ENCODE measurements at regions not wholly inside any gene's neighbourhood (a gene's known extent, or its start where the extent isn't known, plus 50 kb on each side); places are given as distances from the start of the nearest gene placed in this dataset.

DNA sequence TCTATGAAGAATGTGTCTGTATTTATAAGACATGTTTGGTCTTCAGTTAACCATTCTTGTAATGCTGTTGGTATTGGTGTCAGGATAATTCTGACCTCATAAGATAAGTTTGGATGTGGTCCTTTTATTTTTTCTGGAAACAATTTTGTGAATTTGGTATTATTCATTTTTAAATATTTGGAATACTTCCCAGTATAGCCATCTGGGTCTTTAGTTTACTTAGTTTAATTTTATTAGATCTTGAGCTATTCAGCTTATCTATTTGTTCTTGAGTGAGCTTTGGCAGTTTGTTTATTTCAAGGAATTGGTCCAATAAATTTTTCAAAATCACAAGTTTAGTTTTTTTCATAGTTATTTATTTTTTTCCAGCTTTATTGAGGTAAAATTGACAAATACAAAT, 335.4 kb upstream of the PCDH20 start:
- TF ChIP-seq POLR2A (IDR thresholded peaks at IDR 0.05), result no peak
- TF ChIP-seq, protein P1, sequence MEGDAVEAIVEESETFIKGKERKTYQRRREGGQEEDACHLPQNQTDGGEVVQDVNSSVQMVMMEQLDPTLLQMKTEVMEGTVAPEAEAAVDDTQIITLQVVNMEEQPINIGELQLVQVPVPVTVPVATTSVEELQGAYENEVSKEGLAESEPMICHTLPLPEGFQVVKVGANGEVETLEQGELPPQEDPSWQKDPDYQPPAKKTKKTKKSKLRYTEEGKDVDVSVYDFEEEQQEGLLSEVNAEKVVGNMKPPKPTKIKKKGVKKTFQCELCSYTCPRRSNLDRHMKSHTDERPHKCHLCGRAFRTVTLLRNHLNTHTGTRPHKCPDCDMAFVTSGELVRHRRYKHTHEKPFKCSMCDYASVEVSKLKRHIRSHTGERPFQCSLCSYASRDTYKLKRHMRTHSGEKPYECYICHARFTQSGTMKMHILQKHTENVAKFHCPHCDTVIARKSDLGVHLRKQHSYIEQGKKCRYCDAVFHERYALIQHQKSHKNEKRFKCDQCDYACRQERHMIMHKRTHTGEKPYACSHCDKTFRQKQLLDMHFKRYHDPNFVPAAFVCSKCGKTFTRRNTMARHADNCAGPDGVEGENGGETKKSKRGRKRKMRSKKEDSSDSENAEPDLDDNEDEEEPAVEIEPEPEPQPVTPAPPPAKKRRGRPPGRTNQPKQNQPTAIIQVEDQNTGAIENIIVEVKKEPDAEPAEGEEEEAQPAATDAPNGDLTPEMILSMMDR (IDR thresholded peaks at IDR 0.05), result no peak
